CD4-positive, alpha-beta T cell treated with Interleukin-4 for 1 hour (primary cell): ENCODE measurements at regions not wholly inside any gene's neighbourhood (a gene's known extent, or its start where the extent isn't known, plus 50 kb on each side); places are given as distances from the start of the nearest gene placed in this dataset.

ENCODE experiments used
- DNase-seq, 2 donors: peaks; one replicate each; pipeline ENCODE4 v3.0.0-alpha.2; 2020 to 2022

DNA sequence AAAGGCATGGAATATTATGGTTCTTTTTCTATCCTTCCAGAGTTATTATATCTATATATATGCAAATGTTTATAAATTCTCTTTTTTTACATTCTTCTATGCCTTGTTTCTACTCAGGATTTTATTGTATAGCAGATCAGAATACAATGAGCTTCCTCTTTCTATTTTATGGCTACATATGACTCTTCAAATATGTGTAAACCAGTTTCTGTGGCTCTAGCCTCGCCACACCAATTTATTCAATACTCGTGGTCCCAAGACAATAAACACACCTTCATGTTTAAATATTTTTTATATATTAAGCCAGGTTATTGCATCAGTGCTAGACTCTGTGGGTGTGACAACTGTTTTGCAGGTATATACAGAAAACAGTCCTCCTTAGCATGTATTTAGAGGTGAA is 237.5 kb upstream of the MKLN1 start:
- DNase-seq = no peak

DNA sequence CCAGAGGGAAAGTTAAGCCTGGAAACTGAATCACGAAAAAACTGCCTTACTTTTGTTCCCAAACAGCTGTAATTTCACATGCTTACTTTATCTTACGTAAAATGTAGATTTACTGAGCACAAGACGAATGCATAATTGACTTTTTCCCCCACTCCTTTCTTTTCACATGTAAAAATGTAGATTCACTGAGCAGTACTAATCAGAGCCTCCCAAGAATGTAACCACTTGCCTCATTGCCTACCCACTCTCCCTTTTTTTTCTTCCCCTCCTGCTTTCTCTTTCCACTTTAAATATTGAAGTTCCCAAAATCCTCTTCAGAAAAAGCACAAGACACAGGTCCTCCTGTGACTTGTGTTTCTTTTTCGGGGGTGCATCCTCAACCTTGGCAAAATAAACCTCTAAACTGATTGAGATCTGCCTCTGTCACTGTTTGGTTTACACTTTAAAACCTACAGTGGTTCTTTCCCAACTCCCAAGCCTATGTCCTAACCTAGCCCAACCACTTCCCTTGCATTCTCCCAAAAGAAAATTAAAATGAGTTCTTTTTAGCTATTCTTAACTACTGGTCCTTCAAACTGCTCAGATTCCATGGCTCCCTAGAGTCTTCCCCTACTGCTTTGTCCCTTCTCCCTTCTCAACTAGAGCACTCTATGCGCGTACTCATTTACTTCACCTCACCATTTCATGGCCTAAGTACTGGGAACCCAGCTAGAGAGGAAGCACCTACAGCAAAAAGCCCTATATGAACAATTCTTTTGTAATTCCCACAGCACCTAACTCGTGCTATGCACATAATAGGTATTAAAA is 236.6 kb upstream of the MKLN1 start:
- no peak for DNase-seq

DNA sequence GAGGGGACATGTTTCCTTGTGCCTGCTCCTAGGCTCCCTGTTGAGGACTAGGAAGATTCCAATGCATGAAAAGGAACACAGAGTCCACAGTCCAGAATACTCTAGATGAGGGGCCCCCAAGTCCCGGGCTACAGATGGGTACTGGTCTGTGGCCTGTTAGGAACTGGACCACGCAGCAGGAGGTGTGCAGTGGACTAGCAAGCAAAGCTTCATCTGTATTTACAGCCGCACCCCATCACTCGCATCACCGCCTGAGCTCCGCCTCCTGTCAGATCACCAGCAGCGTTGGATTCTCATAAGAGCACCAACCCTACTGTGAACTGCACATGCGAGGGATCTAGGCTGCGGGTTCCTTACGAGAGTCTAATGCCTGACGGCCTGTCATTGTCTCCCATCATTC is 233.0 kb upstream of the MKLN1 start:
- DNase-seq = peak in 1 of 2 donors; percentile 47

- DNase-seq = peak in 1 of 2 donors; percentile 20
Measured at GRCh38 chr7:131095346-131095745, 232.3 kb upstream of the MKLN1 start.

DNA sequence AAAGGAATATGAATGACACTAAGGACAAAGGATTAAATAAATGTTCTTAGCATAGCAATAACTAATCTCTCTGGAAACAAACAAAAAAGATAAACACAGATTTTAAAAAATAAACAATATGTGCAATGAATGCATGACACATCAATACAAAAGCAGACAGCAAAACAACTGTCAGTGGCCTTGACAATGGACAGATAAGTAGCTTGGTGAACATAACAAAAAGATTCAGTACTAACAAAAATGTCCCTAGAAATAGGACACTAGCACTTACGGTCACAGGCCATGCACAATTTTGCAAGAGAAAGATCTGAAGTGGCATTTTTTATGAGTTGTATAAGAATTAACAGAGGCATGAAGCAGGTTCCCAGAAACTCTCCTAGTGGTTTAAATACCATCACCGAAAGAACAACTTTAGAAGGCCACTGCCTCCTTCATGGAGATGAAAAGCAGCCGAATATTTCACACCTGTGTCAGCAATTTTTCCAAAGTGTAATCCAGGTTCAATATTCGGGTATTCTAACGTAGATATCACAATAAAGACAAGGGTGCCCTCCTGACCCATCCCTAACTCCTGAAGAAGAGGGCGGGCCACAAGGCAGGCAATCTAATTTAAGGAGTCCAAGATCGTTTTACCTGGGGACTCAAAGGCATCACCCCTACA is 231.3 kb upstream of the MKLN1 start:
- no peak for DNase-seq

DNA sequence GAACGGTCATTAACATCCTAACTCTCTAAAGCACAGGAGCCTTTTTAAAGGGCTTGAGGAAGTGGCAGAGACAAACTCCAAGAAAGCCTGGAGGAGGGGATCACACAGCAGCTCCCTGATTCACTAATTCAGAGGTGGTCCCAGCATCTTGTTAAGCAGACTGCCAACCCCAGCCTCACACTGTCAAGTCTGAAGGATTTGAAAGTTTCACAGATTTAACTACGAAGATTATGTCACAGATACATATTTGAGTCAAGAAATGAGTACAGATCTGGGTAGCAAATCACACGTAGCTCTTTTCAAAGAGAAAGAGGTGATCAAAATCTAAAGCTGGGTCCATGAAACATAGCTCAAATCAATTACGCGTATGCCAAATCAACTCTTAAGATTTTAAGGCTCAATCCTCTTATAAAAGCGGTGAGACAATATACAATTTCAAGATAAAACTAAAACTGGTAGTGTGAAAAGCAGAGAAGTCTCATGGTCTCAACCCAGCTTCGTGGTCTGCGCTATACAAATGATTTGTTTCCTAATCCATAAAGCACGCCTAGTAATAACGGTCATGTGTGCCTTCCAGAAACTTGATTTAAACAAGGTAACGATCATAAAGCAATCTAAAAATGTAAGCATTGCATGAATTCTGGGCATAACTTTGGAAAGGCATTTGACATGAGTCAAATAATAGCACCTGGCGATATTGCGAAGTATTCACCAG is 229.9 kb upstream of the MKLN1 start:
- DNase-seq = peak in 1 of 2 donors; percentile 33

DNA sequence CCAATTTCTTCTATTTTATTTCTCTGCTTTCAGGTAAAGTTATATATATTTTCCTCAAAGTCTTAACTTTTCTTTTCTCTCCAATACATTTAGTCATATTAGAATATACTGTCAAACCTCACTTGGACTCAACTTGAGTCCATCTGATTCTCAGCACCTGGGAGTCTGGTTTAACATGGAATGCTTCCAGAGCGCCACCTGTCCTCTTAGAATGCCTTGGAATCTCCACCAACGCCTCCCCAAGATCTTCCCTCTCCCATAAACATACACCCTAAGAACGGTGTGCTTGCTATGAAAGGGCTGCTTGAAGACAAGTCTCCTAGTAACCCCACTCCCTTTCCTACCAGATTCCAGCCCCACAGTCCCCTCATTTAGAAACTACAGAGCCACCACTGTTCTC is 229.1 kb upstream of the MKLN1 start:
- peak in 1 of 2 donors; percentile 14 for DNase-seq

- peak; percentile 52 to 81 for DNase-seq
Measured at GRCh38 chr7:131100357-131101054, 227.2 kb upstream of the MKLN1 start.

GRCh38 chr7:131103997-131104396 is 223.7 kb upstream of the MKLN1 start:
- DNase-seq = peak in 1 of 2 donors; percentile 30

DNA sequence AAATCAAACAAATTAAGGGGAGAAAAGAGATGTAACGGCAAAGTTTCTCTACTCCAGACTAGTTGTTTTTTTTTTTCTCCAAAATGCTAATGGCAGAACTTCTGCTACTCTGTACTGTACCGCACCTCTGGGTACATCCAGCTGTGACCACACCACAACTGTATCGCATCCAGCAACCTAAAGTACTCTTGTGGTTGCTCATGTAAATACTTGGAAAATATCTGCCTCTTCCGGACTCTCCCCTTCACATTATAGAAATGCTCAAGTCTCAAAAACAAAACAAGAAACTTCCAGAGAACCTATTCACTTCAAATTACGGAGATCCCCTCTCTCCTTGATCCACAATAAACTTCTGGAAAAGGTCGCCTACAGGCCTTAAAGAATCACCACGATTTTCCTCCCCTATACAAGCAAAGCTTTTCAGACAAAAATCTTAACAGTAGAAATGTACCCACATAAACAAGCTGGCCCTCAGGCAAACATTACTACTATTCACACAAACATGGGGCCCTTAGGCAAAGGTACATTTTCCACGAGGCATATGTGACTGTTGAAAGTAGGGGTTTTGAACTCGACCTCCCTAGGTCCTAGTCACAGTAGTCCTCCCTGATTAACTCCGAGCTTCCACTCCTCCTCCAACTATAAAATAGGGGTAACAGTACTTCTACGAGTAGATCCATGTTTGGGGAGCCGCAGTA is 222.9 kb upstream of the MKLN1 start:
- DNase-seq = peak in 1 of 2 donors; percentile 41

- DNase-seq = no peak
Measured at GRCh38 chr7:131105294-131105798, 222.3 kb upstream of the MKLN1 start.

GRCh38 chr7:131105799-131106680 is 221.6 kb upstream of the MKLN1 start:
- DNase-seq = peak; percentile 88 to 91

GRCh38 chr7:131106681-131107336 is 220.9 kb upstream of the MKLN1 start:
- peak; percentile 68 for DNase-seq

DNA sequence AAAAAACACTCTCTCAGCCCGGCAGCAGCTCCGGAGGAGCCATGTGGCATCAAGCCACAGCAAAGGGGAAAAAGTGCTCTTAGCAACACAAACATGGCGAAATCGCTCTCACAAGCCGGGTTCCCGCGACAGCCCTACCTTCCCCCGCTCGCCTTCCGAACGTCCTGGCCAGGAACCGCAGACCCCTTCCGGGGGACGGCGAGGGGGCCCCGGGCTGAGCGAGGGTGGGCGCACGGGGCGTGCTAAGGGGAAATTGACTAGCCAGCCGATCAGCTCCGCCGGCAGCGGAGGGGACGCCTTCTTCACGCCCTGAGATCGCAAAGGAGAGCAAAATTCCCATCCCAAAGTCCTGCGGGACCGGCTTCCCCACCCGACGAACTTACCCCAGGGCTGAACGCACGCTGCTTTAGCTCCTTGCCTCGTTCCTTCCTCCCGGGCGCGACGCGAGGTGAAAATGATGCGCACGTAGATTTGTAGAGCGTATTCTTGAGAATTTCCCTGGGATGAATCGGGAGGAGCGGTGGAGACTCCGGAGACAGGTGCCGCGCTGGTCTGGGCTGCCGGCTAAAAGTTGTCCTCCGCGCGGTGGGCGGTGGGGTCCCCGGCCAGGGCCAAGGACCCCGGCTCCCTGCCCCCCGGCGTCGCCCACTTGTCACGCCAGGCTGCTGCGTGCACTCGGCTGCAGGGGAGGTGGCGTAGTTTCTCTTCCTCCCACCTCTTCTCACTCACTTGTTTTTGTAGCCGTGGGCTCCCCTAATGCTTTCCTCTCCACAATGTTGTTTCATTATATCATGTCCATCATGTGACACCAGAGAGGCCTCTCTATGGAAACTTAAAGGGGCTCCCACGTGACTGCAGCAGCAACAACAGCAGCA is 220.1 kb upstream of the MKLN1 start:
- peak; percentile 89 to 92 for DNase-seq

DNA sequence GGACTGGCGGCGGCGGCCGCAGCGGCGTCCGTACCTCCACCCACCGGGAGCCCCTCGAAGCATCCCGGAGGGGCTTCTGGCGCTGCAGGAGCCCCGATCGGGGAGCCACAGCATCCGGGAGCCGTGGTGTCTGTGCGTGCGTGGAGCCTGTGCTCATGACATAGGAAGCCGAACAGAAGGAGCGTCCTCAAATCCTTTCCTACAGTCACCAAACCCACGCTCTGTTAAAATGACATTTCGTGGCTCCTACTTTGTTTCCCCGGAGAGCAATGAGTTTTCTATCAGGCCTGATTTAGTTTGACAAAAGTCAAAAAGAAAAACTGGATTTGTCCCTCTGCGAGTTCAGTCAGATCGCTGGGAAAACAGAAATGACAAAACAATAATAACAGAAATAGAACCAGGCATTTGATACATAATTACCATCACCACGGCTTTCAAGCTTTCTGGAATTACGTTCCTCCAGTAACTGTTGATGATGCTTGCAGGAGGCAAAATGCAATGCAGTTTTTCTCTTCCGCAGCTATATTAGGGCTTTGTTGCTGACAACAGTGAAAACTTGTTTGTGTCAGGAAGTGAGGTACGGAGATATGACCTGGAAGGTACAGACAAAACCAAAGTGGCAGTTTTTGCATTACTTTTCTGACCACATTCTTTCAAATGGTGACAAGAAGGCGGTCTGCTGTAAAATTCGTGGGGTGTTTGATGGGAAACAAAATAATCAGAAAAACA is 219.3 kb upstream of the MKLN1 start:
- DNase-seq = peak; percentile 74 to 91

GRCh38 chr7:131109011-131109758 is 218.5 kb upstream of the MKLN1 start:
- DNase-seq = no peak

- DNase-seq = peak; percentile 77 to 83
Measured at GRCh38 chr7:131109759-131110296, 217.8 kb upstream of the MKLN1 start.
